BLaER1 (cell line): ENCODE measurements at regions not wholly inside any gene's neighbourhood (a gene's known extent, or its start where the extent isn't known, plus 50 kb on each side); places are given as distances from the start of the nearest gene placed in this dataset.

ENCODE experiments used
- H3K27ac ChIP-seq: shearing (Covaris generic); formaldehyde crosslinking; 2 replicates; pipeline ENCODE4 v1.8.1; 2022
- H3K27me3 ChIP-seq: shearing (Covaris generic); formaldehyde crosslinking; 2 replicates; pipeline ENCODE4 v1.8.1; 2022
- H3K36me3 ChIP-seq: shearing (Covaris generic); formaldehyde crosslinking; 2 replicates; pipeline ENCODE4 v1.8.1; 2022
- H3K4me1 ChIP-seq: shearing (Covaris generic); formaldehyde crosslinking; 2 replicates; pipeline ENCODE4 v1.8.1; 2022
- H3K4me2 ChIP-seq: shearing (Covaris generic); formaldehyde crosslinking; 2 replicates; pipeline ENCODE4 v1.8.1; 2022
- H3K4me3 ChIP-seq: shearing (Covaris generic); formaldehyde crosslinking; 2 replicates; pipeline ENCODE4 v1.8.1; 2022
- H3K9ac ChIP-seq: shearing (Covaris generic); formaldehyde crosslinking; 2 replicates; pipeline ENCODE4 v1.8.1; 2022
- H3K9me3 ChIP-seq: shearing (Covaris generic); formaldehyde crosslinking; 2 replicates; pipeline ENCODE4 v1.8.1; 2022
- H4K20me1 ChIP-seq: shearing (Covaris generic); formaldehyde crosslinking; 2 replicates; pipeline ENCODE4 v1.8.1; 2022
- Cebpa-rat ChIP-seq: shearing (Covaris generic); IDR thresholded peaks from 2 replicates; pipeline ENCODE4 v1.8.1; 2022

DNA sequence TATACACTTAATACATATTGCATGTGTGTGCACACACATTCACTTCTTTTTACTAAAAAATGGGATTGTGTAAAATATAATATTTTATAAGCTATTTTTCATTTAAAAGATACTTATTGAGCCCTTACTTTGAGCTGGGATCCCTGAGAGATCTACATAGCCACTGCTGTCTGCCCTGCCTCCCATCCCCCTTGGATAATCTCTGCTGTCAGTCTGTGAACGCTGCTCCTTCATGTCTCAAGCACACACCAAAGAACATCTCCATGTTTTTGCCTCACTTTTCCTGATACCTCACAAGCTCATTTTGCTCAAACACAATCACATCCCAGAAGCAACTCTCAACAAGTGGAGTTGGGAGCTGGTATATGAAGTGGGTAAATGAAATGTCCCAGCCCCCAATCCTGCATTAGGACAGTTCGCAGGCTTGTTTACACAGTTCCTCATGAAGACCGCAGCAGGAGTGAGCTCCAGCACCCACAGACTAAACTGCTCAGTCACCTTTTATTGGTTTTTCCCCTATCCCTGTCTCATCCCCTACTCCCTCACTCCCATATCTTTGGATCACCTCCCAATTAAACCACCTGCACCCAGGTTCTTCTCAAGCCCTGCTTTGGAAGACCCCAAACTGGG is 108.3 kb upstream of the FRY start:
- Histone ChIP-seq H3K4me2 (no peak overlapping the region), H3K9ac (no peak overlapping the region), H3K27ac (no peak overlapping the region)

DNA sequence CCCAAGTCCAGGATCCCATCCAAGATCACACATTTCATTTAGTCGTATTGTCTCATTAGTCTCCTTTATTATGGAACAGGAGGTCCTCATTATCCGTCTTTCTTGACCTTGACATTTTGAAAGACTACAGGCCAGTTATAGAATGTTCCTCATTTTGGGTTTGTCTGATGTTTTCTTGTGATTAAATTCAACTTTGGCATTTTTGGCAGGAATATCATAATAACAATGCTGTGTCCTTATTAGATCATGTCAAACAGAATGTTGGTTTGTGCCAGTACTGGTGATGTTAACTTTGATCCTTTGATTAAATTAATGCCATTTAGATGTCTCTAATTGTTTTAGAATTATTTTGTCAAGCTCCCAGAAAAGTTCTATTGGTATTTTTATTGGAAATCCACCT is 106.5 kb upstream of the FRY start:
- peaks cover 20% of the 10 kb centered on the region for H3K4me1 ChIP-seq
- no peaks in the 10 kb centered on the region for H4K20me1 ChIP-seq
- H3K4me3 ChIP-seq = no peak overlapping the region
- no peak overlapping the region for H3K4me2 ChIP-seq
- no peak overlapping the region for H3K27ac ChIP-seq
- no peak for TF ChIP-seq Cebpa-rat
- H3K9me3 ChIP-seq = no peaks in the 10 kb centered on the region
- H3K9ac ChIP-seq = no peak overlapping the region
- H3K27me3 ChIP-seq = no peaks in the 10 kb centered on the region
- no peaks in the 10 kb centered on the region for H3K36me3 ChIP-seq

More for the DNA sequence above, 108.3 kb upstream of the FRY start:
- H3K4me1 ChIP-seq = peaks cover 36% of the 10 kb centered on the region
- no peak for TF ChIP-seq Cebpa-rat
- H3K36me3 ChIP-seq = no peaks in the 10 kb centered on the region
- H3K9me3 ChIP-seq = no peaks in the 10 kb centered on the region
- H3K4me3 ChIP-seq = no peak overlapping the region
- H4K20me1 ChIP-seq = no peaks in the 10 kb centered on the region
- no peaks in the 10 kb centered on the region for H3K27me3 ChIP-seq

DNA sequence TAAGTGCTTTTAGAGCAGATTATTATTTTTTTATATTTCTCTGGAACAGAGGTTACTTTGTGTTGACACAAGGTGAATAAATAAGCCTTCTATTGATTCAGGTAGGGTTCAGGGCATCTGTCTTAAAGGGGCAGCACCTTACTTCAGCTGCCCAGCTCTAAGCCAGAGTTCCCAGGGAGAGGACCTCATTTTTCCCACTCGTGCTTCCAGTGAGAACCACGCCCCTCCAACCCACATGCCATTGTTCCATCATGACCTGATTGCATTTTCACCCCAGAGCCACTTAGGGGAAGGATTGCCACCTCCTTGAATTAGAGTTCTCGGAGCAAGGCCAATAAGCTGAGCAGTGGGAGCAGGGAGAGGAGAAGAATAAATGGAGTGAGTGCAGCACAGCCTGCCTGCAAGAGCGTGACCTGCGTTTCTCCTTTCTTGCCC is 104.3 kb upstream of the FRY start:
- no peak overlapping the region for H3K27ac ChIP-seq
- H3K27me3 ChIP-seq = no peaks in the 10 kb centered on the region
- no peaks in the 10 kb centered on the region for H4K20me1 ChIP-seq
- no peak overlapping the region for H3K4me2 ChIP-seq
- H3K9me3 ChIP-seq = no peaks in the 10 kb centered on the region
- no peak for TF ChIP-seq Cebpa-rat
- no peak overlapping the region for H3K4me3 ChIP-seq
- H3K4me1 ChIP-seq = no peaks in the 10 kb centered on the region
- no peak overlapping the region for H3K9ac ChIP-seq
- no peaks in the 10 kb centered on the region for H3K36me3 ChIP-seq

DNA sequence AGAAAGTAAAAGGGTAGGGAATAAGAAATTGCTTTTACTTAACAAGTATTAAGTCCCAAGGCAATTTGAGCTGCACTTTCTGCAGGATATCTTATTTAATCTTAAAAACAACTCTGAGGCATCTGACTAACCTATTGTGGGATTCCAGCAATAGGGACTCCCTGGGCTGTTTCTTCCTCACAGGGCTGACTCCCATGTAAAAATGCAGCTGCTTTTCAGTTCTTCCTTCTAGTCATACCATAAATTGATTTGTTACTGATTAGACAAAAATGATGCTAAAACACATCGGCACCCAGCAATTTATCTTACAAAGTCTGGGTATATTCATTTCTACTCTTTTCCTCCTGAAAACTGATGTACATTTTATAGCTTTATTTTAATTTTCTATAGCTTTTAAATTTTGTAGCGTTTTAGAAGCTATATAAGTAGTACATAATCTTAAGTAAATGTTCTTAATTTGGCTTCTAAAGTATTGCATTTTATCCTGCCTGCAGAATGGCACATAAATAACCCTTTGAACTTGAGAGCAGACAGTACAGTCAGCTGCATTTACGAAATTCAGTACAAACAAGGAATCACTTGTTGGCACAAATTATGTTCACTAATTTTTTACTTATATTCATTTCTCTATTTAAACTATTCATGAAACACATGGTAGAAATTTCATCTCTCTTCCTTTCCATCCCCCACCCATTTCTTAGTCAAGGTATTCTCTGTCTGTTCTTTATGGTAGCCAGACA is 102.4 kb upstream of the FRY start:
- Histone ChIP-seq H3K27me3 (no peaks in the 10 kb centered on the region), H3K36me3 (no peaks in the 10 kb centered on the region), H4K20me1 (no peaks in the 10 kb centered on the region), H3K27ac (no peak overlapping the region), H3K4me3 (no peak overlapping the region), H3K4me1 (no peaks in the 10 kb centered on the region), H3K9me3 (no peaks in the 10 kb centered on the region), H3K4me2 (no peak overlapping the region), H3K9ac (no peak overlapping the region)
- TF ChIP-seq Cebpa-rat = no peak

DNA sequence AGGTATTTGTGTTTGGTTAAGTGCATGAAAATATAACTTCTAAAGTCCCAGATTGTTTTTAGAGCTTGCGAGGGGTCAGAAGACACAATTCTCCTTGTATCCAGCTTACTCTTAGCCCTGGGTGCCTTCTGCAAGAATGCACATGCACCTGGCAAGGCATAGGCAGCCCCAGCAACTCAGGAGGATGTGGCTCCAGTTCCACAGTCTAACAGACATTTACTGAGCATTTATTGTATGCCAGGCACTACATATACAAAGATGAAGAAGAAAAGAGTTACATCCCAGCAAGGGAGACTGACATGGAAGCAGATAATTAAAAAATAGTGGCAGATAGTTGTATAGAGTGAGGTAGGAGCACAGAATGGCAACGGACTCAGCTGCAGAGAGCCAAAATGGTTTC is 101.1 kb upstream of the FRY start:
- Histone ChIP-seq H3K27me3 (no peaks in the 10 kb centered on the region), H3K9me3 (no peaks in the 10 kb centered on the region), H3K9ac (no peak overlapping the region), H3K27ac (no peak overlapping the region), H4K20me1 (no peaks in the 10 kb centered on the region), H3K36me3 (no peaks in the 10 kb centered on the region), H3K4me2 (no peak overlapping the region), H3K4me3 (no peak overlapping the region), H3K4me1 (no peaks in the 10 kb centered on the region)
- TF ChIP-seq Cebpa-rat = no peak

DNA sequence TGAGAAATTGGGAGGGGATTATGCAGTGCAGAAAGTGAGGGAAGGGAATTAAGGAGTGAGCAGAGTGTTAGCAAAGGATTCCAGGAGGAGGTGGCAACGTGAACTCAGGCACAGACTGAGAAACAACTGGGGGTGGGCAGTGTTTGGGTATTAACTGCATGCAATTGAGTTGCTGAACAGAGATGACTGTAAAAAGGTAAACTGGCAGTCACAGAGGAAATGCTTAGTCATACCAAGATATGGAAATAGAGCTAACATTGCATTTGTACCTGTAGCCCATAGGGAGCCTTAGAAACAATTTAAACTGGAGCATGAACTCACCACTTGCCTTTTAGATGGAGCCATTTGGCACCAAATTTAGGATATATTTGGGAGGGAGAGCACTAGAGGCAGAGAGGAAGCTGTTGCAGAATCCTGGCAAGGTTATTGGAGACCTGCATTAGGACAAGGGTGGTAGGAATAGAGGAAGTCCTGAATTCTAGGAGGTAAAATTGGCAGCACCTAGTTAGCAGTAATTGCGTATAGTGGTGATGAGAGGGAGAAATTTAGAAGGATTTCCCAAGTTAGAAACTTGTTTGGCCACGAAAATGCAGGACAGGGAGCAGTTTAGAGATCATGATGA is 100.6 kb upstream of the FRY start:
- Histone ChIP-seq H3K4me2 (no peak overlapping the region), H3K36me3 (no peaks in the 10 kb centered on the region), H3K27me3 (no peaks in the 10 kb centered on the region), H4K20me1 (no peaks in the 10 kb centered on the region), H3K27ac (no peak overlapping the region), H3K4me3 (no peak overlapping the region), H3K9me3 (no peaks in the 10 kb centered on the region), H3K9ac (no peak overlapping the region), H3K4me1 (no peaks in the 10 kb centered on the region)
- TF ChIP-seq Cebpa-rat = no peak

DNA sequence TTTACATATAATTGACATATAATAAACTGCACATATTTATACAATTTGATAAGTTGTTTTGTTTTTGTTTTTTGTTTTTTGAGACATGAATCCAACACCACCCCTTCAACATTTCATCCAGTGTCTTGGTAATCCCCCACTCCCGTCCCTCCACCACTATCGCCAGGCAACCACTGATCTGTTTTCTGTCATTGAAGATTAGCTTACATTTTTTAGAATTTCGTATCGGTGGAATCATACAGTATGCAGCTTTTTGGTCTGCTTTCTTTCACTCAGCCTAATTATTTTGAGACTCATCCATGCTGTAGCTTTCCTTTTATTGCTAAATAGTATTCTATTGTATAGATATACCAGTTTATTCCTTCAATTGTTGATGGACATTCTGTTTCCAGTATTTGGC is 94.1 kb upstream of the FRY start:
- no peak for TF ChIP-seq Cebpa-rat
- Histone ChIP-seq H3K36me3 (no peaks in the 10 kb centered on the region), H3K4me2 (no peak overlapping the region), H4K20me1 (no peaks in the 10 kb centered on the region), H3K9me3 (no peaks in the 10 kb centered on the region), H3K4me3 (no peak overlapping the region), H3K4me1 (no peaks in the 10 kb centered on the region), H3K9ac (no peak overlapping the region), H3K27me3 (no peaks in the 10 kb centered on the region), H3K27ac (no peak overlapping the region)

DNA sequence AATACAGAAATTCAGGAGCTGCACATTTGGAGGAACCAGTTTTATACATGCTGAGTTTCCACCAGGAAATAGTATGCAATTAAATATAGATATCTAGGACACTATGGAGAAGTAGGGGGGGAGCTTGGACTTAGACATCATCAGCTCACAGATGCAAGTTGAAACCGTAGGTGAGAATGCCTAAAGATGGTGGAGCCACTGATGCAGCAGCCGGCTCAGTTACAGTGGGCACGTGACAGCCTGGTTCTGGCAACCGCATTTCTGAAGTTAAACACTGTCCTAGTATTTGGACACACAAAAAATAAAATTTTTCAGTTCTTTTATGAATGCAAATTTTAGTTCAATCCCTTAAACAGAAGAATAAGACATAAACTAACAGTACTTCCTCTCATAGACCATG is 91.5 kb upstream of the FRY start:
- Histone ChIP-seq H3K4me3 (no peak overlapping the region), H3K4me2 (no peak overlapping the region), H3K4me1 (0 out of 2 replicates have a peak, but pooled peaks cover 1% of the 10 kb centered on the region), H3K27me3 (no peaks in the 10 kb centered on the region), H3K36me3 (no peaks in the 10 kb centered on the region), H3K27ac (no peak overlapping the region), H4K20me1 (no peaks in the 10 kb centered on the region), H3K9me3 (no peaks in the 10 kb centered on the region), H3K9ac (no peak overlapping the region)
- TF ChIP-seq Cebpa-rat = no peak

DNA sequence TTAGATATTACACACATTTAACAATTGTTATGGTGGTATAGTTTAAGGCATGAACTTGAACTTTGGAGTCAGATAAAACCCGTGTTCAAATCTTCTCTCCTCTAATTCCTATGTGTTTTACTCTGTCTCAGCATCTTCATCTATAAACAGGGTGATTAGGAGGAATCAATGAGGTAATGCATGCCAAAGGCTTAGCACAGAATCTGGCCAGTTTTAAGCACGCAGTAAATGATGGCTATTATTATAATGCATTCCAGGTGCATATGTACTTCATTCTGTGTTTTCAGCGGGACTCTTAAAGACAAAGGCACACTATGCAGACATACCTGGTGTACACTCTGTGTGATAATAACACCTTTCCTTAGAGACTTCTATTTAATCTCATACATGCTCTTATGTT is 88.0 kb upstream of the FRY start:
- Histone ChIP-seq H3K36me3 (no peaks in the 10 kb centered on the region), H3K27ac (no peak overlapping the region), H3K4me1 (0 out of 2 replicates have a peak, but pooled peaks cover 4% of the 10 kb centered on the region), H3K27me3 (no peaks in the 10 kb centered on the region), H3K9me3 (no peaks in the 10 kb centered on the region), H3K4me3 (no peak overlapping the region), H3K9ac (no peak overlapping the region), H4K20me1 (no peaks in the 10 kb centered on the region), H3K4me2 (no peak overlapping the region)
- TF ChIP-seq Cebpa-rat = no peak
